ENCODE measurements at regions not wholly inside any gene's neighbourhood (a gene's known extent, or its start where the extent isn't known, plus 50 kb on each side); places are given as distances from the start of the nearest gene placed in this dataset.

DNA sequence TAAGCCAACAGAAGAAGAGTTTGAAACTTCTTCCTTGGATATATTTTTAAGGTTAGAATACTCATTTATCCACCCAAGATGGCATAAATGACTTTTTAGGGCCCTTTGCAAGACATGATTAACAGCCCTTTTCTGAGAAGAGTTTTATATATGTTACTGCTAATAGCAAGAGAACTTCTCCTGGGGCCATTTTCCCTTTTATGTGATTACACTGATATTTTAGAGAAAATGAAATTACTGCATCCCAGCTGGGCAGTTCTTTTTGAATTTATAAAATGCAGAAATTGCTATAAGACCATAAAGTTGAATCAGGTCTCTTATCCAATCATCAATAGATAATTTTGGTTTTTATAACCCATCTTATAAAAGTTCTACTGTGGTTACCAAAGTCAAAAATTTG is 161.3 kb upstream of the RFX3 start:
- no peaks in the 10 kb centered on the region for H3K36me3 ChIP-seq
- no peak overlapping the region for H3K27ac ChIP-seq
- no peaks in the 10 kb centered on the region for H3K9me3 ChIP-seq
- TF ChIP-seq, protein P1, sequence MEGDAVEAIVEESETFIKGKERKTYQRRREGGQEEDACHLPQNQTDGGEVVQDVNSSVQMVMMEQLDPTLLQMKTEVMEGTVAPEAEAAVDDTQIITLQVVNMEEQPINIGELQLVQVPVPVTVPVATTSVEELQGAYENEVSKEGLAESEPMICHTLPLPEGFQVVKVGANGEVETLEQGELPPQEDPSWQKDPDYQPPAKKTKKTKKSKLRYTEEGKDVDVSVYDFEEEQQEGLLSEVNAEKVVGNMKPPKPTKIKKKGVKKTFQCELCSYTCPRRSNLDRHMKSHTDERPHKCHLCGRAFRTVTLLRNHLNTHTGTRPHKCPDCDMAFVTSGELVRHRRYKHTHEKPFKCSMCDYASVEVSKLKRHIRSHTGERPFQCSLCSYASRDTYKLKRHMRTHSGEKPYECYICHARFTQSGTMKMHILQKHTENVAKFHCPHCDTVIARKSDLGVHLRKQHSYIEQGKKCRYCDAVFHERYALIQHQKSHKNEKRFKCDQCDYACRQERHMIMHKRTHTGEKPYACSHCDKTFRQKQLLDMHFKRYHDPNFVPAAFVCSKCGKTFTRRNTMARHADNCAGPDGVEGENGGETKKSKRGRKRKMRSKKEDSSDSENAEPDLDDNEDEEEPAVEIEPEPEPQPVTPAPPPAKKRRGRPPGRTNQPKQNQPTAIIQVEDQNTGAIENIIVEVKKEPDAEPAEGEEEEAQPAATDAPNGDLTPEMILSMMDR (IDR thresholded peaks at IDR 0.05), result no peak
- no peaks in the 10 kb centered on the region for H3K4me1 ChIP-seq (ENCODE audit: control insufficient read depth in 1 of 2, insufficient read depth in 1 of 2, low read depth in 1 of 2, low read length in 1 of 2)
- no peaks in the 10 kb centered on the region for H3K27me3 ChIP-seq
- H3K4me3 ChIP-seq (ENCODE audit: low read depth in 1 of 2, low read length in 1 of 2), result no peak overlapping the region

DNA sequence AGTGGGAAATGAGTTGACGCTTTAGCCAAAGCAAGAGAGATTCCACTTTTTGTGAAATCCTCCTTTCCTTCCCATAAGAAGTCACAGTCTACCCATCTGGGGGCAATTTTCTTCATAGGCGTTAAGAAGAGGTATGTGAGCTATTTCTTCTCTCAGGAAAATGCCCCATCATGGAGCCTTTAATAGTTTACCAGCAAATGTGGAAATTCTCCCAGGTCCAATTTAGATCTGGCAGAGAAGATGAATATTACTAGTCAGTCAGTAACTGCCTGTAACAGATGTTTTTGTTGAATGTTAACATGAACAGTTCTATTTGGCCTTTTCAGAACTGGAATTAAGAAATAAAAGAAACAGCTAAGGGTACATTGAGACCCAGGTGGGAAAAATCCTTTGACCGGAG is 156.4 kb upstream of the RFX3 start:
- TF ChIP-seq, protein P1 (IDR thresholded peaks at IDR 0.05), result no peak
- H3K27me3 ChIP-seq, result no peaks in the 10 kb centered on the region
- H3K9me3 ChIP-seq, result no peaks in the 10 kb centered on the region
- H3K36me3 ChIP-seq, result no peaks in the 10 kb centered on the region
- no peak overlapping the region for H3K27ac ChIP-seq
- no peaks in the 10 kb centered on the region for H3K4me1 ChIP-seq (ENCODE audit: control insufficient read depth in 1 of 2, insufficient read depth in 1 of 2, low read depth in 1 of 2, low read length in 1 of 2)
- H3K4me3 ChIP-seq (ENCODE audit: low read depth in 1 of 2, low read length in 1 of 2), result no peak overlapping the region

DNA sequence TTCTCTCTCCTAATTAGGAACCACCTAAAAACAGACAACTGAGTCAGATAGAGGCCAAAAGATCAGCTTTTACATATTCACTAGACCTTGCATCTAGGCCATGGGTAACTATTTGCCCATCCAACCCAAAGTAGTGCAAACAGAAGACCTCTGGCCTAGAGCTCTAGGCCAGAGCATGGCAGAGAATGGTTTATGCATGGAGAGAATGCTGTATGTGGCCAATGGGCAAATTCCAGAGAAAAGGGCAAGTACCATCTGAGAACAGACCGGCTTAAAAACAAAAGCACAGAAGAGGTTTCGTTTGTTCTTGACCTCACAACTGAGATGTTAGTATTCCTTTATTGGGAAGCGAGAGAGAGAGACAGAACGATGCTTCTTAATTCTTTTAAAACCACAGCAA is 151.7 kb upstream of the RFX3 start:
- TF ChIP-seq, protein P1 (IDR thresholded peaks at IDR 0.05), result no peak
- H3K4me3 ChIP-seq (ENCODE audit: low read depth in 1 of 2, low read length in 1 of 2), result no peak overlapping the region
- H3K27ac ChIP-seq, result no peak overlapping the region
- H3K27me3 ChIP-seq, result no peaks in the 10 kb centered on the region
- H3K36me3 ChIP-seq, result no peaks in the 10 kb centered on the region
- H3K9me3 ChIP-seq, result no peaks in the 10 kb centered on the region
- no peaks in the 10 kb centered on the region for H3K4me1 ChIP-seq (ENCODE audit: control insufficient read depth in 1 of 2, insufficient read depth in 1 of 2, low read depth in 1 of 2, low read length in 1 of 2)

DNA sequence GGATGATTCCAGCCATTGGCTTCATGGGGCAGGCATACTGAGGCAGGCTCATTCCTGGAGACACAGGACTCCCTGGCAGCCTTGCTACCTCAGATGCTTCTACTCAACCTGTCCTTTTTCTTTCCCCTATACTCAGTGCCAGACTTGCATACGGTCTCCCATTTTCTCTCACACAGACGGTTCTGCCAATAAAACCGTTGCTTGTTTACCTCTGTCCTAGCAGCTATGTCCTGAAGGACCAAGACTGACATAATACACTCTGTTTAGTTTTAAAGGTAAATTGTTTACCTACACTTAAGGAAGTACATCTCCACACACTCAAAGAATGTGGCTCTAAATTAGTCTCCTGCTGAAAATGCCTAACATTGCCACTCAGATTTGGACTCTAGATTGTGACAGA is 151.0 kb upstream of the RFX3 start:
- no peak overlapping the region for H3K27ac ChIP-seq
- no peaks in the 10 kb centered on the region for H3K36me3 ChIP-seq
- no peaks in the 10 kb centered on the region for H3K4me1 ChIP-seq (ENCODE audit: control insufficient read depth in 1 of 2, insufficient read depth in 1 of 2, low read depth in 1 of 2, low read length in 1 of 2)
- H3K9me3 ChIP-seq, result no peaks in the 10 kb centered on the region
- H3K27me3 ChIP-seq, result no peaks in the 10 kb centered on the region
- TF ChIP-seq, protein P1 (IDR thresholded peaks at IDR 0.05), result no peak
- H3K4me3 ChIP-seq (ENCODE audit: low read depth in 1 of 2, low read length in 1 of 2), result no peak overlapping the region

DNA sequence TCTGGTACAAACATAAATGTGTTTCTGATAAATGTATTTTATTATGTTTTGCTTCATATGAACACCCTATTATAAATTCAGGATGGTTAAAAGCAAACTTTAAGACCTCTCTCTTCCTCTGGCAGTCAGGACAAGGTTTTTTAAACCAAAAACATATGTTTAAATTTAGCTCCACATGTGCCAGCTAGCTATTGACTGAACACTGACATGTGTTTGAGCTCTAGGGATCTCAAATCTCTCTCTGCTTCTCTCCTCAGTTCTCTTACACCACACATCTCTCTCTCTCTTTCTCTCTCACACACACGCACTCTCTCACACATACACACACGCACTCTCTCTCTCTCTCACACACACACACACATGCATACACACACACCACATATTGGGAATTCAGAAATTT is 150.1 kb upstream of the RFX3 start:
- Histone ChIP-seq H3K4me1 (ENCODE audit: control insufficient read depth in 1 of 2, insufficient read depth in 1 of 2, low read depth in 1 of 2, low read length in 1 of 2) (no peaks in the 10 kb centered on the region), H3K4me3 (ENCODE audit: low read depth in 1 of 2, low read length in 1 of 2) (no peak overlapping the region), H3K27ac (no peak overlapping the region), H3K9me3 (no peaks in the 10 kb centered on the region), H3K36me3 (no peaks in the 10 kb centered on the region), H3K27me3 (no peaks in the 10 kb centered on the region)
- TF ChIP-seq, protein P1 (IDR thresholded peaks at IDR 0.05), result no peak

DNA sequence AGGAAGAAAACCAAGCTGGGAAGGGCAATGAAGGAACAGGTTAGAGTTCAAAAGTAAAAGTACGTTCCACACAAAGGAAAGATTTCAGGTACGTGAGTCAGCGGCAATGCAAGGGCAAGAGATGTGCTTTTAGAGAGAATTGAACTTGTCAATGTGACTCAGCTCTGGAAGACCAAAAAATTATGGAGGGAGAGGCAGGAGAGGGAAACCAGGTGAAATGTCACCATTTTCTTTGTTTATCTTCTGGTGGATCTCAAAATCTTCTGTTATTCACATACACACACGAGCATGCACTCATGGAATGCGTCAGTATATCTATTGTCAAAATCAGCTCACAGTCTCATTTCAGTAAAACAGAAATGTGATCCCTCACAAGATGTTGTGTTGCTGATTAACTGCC is 148.8 kb upstream of the RFX3 start:
- Histone ChIP-seq H3K27me3 (no peaks in the 10 kb centered on the region), H3K27ac (no peak overlapping the region), H3K36me3 (no peaks in the 10 kb centered on the region), H3K4me1 (ENCODE audit: control insufficient read depth in 1 of 2, insufficient read depth in 1 of 2, low read depth in 1 of 2, low read length in 1 of 2) (no peaks in the 10 kb centered on the region), H3K4me3 (ENCODE audit: low read depth in 1 of 2, low read length in 1 of 2) (no peak overlapping the region), H3K9me3 (no peaks in the 10 kb centered on the region)
- TF ChIP-seq, protein P1 (IDR thresholded peaks at IDR 0.05), result no peak

All from neutrophil (primary cell).